Adrenal gland (tissue), 5 donors: ENCODE measurements at regions not wholly inside any gene's neighbourhood (a gene's known extent, or its start where the extent isn't known, plus 50 kb on each side); places are given as distances from the start of the nearest gene placed in this dataset.

Experiments
- POLR2A ChIP-seq, 2 donors: fragments of 450-650 bp; IDR thresholded peaks; one replicate each; pipeline ENCODE4 v1.6.1; 2017; ENCODE audit warnings: antibody characterized with exemption in 2 of 2, mild to moderate bottlenecking in 2 of 2, moderate library complexity in 1 of 2
- TF ChIP-seq, protein P1 (sequence below), 6 experiments: fragments of 450-650 bp in 4 of 6; fragments of 200-600 bp in 2 of 6; sonication (generic) in 1 of 6; IDR thresholded peaks; 1 replicate in 5 of 6; 2 replicates in 1 of 6; pipeline versions ENCODE4 v1.5.1 to v1.8.0; 2016 to 2021; ENCODE audit warnings: antibody characterized with exemption in 6 of 6, mild to moderate bottlenecking in 2 of 6, moderate library complexity in 1 of 6
- donor health status: DM: no; HTN: no; CAD: no.

DNA sequence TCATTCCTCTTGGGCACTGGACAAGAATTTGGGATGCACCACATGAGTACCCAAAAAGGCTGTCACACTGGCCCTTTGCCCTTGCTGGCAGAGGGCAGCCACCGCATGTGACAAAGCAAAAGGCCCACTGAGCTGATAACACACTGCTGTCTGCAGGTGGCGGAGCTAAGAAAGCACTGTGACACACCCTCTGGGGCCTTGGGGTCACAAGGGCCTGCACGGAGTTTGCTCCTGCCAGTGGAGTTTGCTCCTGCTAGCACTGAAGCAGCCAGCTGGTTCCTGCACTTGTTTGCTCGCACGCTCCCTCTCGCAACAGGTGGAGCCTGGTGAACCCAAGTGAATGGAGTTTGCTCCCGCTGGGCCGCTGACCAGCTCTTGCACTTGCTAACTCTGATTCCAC is 132.6 kb downstream of the LCA5 start:
- TF ChIP-seq, protein P1, sequence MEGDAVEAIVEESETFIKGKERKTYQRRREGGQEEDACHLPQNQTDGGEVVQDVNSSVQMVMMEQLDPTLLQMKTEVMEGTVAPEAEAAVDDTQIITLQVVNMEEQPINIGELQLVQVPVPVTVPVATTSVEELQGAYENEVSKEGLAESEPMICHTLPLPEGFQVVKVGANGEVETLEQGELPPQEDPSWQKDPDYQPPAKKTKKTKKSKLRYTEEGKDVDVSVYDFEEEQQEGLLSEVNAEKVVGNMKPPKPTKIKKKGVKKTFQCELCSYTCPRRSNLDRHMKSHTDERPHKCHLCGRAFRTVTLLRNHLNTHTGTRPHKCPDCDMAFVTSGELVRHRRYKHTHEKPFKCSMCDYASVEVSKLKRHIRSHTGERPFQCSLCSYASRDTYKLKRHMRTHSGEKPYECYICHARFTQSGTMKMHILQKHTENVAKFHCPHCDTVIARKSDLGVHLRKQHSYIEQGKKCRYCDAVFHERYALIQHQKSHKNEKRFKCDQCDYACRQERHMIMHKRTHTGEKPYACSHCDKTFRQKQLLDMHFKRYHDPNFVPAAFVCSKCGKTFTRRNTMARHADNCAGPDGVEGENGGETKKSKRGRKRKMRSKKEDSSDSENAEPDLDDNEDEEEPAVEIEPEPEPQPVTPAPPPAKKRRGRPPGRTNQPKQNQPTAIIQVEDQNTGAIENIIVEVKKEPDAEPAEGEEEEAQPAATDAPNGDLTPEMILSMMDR (IDR thresholded peaks at IDR 0.05): no peak
- no peak for TF ChIP-seq POLR2A (IDR thresholded peaks at IDR 0.05)
